SIG-M5 (cell line): ENCODE measurements at regions not wholly inside any gene's neighbourhood (a gene's known extent, or its start where the extent isn't known, plus 50 kb on each side); places are given as distances from the start of the nearest gene placed in this dataset.
"Not testable (repeated sequence)": the region's sequence is repeated elsewhere in the genome, so short reads cannot be mapped to it uniquely, and the experiment has no call there.

Experiments used
- DNase-seq: peaks from one replicate; lab custom pipeline; 2025; lab: John Stamatoyannopoulos, UW

- DNase-seq: no peak
Measured at GRCh38 chrX:16319929-16320328, 152.6 kb downstream of the MAGEB17 start.

- no peak for DNase-seq
Measured at GRCh38 chrX:16320765-16321355, 153.6 kb downstream of the MAGEB17 start.

GRCh38 chrX:16333453-16333852, 166.2 kb downstream of the MAGEB17 start:
- DNase-seq: no peak

GRCh38 chrX:16335181-16335580, 167.9 kb downstream of the MAGEB17 start:
- no peak for DNase-seq

GRCh38 chrX:16347968-16348670, 180.8 kb downstream of the MAGEB17 start:
- DNase-seq: no peak

GRCh38 chrX:16357902-16358301, 190.6 kb downstream of the MAGEB17 start:
- DNase-seq: no peak

GRCh38 chrX:16360056-16360455, 192.8 kb downstream of the MAGEB17 start:
- DNase-seq: not testable (repeated sequence)

GRCh38 chrX:16368696-16369095, 201.4 kb downstream of the MAGEB17 start:
- no peak for DNase-seq

GRCh38 chrX:16376056-16376455, 208.8 kb downstream of the MAGEB17 start:
- no peak for DNase-seq

GRCh38 chrX:16386126-16386525, 218.8 kb downstream of the MAGEB17 start:
- no peak for DNase-seq

- DNase-seq: no peak
Measured at GRCh38 chrX:16392597-16392996, 225.3 kb downstream of the MAGEB17 start.

- no peak for DNase-seq
Measured at GRCh38 chrX:16394290-16394689, 227.0 kb downstream of the MAGEB17 start.

GRCh38 chrX:16403808-16404207, 236.5 kb downstream of the MAGEB17 start:
- DNase-seq: no peak

- no peak for DNase-seq
Measured at GRCh38 chrX:16416588-16416987, 233.4 kb upstream of the S100G start.

GRCh38 chrX:16418650-16419049, 231.3 kb upstream of the S100G start:
- no peak for DNase-seq

GRCh38 chrX:16427668-16428067, 222.3 kb upstream of the S100G start:
- DNase-seq: no peak

GRCh38 chrX:16429406-16429805, 220.6 kb upstream of the S100G start:
- DNase-seq: no peak

GRCh38 chrX:16431266-16431665, 218.7 kb upstream of the S100G start:
- no peak for DNase-seq

GRCh38 chrX:16433021-16433420, 216.9 kb upstream of the S100G start:
- no peak for DNase-seq

GRCh38 chrX:16435399-16435986, 214.5 kb upstream of the S100G start:
- DNase-seq: no peak

- no peak for DNase-seq
Measured at GRCh38 chrX:16436348-16437188, 213.4 kb upstream of the S100G start.

GRCh38 chrX:16440446-16440845, 209.5 kb upstream of the S100G start:
- no peak for DNase-seq

GRCh38 chrX:16444353-16444752, 205.6 kb upstream of the S100G start:
- no peak for DNase-seq
